ENCODE measurements at regions not wholly inside any gene's neighbourhood (a gene's known extent, or its start where the extent isn't known, plus 50 kb on each side); places are given as distances from the start of the nearest gene placed in this dataset.
A peak's percentile ranks its signal among the peaks of the same experiment; 100 is the strongest.

DNA sequence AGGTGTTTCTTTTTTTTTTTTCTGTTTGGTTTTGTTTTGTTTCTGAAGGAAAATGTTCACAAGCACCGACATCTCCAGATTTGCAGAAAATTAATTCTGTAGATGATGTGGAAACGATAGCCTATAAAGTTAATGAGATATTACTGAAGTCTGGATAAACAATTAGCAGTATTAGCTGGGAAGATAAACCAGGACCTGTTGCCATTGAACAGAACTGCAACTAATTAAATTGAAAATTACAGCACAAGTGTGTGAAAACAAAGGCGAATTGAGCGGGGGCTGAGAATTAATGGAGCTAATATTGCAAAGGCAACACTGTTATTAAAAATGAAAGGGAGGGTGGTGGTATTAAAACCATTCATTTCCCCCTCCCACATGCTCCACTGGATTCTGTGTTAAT is 107.5 kb upstream of the AJAP1 start:
- no peak for DNase-seq

DNA sequence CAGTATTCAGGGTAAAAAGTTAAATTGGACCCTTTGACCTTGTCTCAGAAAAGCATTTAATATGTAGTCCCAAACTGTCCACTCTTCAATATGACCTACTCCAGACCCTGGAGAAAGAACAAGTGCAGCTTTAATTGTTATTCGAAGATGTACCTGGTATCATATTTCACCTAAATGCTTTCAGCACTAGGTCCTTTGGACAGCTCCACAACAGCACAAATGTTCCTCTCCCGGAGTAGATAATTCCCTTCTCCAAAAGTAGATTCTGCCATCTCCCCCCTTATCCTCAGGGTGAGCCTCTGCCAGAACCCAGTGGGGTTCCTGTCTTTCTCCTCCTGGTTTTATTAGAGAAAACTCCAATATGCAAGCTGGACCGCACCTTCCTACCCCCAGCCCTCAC is 104.5 kb upstream of the AJAP1 start:
- peak; percentile 19 for DNase-seq

DNA sequence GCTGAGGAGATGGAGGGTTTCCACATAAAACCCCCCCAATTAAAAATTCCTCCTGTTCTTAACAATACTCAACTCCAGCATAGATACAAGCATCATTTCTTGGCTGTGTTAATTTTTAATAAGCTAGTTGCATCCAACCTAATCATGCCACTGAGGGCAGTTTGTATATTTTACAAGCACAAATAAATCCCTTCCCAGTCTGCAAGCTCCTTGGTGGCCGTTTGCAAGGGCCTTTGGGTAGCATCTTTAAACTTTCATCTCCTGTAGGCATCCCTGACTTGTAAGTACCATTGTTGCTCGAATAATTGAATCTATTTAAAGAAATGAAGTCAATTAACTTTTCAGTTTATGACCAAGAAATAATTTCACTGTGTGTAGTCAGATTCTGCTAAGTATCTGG is 103.5 kb upstream of the AJAP1 start:
- DNase-seq, result no peak

DNA sequence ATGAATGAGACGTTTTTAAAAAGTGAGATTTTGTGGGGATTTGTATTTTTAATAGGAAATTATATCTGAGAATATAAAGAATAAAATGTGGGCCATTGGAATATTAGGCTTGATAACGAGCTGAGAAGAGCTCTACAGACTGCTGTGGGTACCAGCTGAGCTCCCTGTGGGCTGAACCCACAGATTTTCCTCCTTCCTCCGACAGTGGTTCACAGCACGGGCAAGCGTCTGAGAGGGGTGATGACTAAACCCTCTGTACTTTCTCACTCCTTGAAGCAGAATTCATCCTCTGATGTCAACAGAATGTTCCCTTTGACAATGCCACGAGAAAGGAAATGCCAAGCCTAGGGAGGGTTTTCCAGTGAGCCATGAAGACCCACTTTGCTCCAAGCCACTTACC is 102.7 kb upstream of the AJAP1 start:
- no peak for DNase-seq

DNA sequence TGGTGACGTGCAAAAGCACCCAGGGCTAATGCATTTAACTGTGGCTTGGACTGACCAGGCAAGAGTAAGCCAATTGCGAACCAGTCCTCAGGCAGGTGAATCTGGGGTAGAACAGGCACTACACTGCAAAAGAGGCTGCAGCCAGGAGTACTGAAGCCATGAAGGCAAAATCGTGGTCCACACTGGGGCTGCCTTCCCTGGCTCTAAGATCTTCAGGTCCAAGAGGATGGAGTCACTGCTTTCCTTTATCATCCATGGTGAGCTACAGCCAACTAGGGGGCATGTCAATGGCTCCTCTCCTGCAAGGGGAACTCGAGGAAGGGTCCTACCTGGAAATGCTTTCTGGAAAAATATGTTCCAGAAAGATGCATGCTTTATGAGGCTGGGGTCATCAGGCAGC is 100.6 kb upstream of the AJAP1 start:
- DNase-seq, result no peak

DNA sequence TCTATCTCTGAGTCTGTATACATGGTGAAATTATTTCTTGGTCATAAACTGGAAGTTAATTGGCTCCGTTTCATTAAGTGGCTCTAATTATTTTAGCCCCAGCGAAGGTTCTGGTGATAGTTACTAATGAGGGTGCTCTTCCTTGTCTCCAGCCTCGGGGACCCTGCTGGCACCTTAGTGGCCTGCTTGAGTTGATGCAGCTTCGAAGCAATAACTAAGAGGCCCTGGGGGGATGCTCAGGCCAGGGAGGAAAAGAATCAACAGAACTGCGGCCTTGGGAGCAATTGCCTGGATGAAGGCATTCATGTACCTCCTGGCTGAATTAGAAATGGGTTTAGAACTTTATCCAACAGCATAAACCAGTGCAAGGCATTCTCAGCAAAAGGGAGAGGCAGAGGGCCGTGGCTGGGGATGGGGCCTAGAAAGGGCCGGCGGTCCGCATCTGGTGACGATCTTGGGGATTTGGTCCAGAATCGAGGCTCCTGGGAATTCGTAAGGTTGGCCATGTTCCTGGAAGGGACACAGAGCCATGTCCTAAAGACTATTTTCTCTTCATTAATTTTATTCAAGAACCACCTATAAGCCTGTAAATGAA is 100.0 kb upstream of the AJAP1 start:
- no peak for DNase-seq

DNA sequence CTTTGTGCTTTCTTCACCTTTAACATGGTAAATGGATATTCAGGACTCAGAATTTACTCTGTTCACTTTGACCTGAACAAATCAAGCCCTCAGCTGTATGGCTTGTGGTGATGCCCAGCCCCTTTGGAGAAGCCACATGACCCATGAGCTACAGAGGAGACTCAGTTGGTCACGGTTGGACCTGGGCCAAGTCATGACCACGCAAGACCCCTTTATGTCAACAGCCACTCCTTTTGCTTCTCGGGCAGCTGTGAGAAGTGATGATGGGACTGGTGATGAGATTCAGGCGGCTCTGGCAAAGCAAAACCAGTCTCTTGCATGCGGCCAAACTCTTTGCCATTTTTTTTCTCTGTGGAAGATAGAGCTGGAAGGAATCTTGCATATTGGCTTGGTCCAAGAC is 96.5 kb upstream of the AJAP1 start:
- DNase-seq, result no peak

DNA sequence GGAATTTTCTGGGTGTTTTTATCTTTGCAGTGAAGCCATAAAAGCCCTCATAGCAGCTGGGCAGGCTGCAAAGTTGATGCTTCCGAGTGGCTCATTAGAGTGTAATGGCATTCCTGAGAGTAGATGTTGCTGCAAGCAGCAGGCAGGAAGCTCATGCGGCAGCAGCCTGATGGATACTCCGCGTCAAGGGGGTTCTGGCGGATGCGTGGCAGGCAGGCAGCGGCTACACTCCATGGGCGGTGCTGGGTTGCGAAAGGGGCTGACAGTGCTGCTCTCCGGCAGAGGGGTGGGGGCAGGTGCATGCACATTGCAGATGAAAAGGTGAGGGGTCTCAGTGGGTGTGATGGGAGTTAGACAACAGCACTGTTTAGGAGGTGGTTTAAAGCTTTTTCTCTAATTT is 93.2 kb upstream of the AJAP1 start:
- DNase-seq, result peak; percentile 13

DNA sequence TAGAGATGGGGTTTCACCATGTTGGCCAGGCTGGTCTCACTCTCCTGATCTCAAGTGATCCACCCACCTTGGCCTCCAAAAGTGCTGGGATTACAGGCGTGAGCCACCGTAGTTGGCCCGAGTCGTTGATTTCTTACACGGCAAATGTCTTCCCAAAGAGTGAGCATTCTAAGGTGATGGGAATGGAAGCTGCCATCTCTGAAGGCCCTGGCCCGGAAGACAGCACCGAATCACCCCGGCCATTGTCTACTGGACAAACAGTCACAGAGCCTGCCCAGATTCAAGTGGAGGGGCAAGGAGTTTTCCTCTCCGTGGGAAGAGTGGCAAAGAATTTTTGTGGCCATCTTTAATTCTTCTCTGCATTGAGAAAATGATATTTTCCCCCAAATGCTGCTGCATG is 92.1 kb upstream of the AJAP1 start:
- DNase-seq, result no peak

DNA sequence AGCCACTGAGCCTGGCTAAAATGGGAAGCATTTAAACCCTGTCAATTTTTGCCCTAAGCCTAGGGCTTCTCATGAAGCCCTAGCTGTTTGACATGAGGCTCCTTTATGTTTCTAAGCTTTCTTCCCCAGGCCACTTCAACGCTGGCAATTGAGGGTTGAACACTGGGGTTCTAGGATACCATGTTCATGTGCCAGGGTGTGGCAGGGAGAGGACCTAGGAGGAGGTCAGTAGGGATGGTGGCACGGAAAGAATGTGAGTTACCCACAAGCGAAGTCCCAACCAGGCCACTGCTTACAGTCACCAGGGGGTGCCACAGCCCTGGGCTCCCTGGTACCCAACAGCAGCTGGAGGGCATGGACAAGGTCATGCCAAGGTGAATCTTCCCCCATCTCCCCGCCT is 90.8 kb upstream of the AJAP1 start:
- no peak for DNase-seq

DNA sequence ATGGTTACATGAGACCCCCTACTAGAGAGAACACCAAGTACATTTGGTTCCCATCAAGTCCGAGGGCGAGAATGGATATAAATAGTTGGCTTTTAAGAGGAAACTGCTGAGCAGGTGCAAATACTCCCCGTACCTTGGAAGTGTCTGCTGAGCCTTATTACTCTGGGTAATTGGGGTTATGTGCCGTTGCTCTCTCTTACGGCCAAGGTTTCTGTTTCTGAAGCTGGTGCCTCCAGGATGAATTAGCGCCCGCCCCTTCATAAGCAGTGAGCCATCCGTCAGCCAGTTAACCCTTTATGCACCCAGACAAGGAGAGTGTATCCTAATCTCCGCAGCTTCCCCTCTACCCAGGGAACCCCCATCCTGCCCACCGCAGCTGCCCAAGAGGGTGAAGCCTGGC is 90.4 kb upstream of the AJAP1 start:
- peak; percentile 24 for DNase-seq

DNA sequence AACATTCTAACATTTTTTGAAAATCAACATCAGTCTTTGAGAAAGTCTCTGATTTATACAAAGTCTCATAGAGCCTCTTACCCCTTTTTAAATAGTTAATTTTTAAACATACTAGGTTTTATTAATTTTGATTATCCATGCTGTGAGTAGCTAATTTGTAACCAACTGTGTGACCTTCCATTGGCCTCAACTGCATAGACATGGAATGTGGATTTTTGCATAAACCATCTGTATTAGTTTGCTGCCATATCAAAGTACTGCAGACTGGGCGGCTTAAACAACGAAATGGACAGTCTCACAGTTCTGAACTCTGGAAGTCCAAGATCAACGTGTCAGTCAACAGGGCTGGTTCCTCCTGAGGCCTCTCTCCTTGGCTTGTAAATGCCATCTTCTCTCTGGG is 89.2 kb upstream of the AJAP1 start:
- peak; percentile 7 for DNase-seq

DNA sequence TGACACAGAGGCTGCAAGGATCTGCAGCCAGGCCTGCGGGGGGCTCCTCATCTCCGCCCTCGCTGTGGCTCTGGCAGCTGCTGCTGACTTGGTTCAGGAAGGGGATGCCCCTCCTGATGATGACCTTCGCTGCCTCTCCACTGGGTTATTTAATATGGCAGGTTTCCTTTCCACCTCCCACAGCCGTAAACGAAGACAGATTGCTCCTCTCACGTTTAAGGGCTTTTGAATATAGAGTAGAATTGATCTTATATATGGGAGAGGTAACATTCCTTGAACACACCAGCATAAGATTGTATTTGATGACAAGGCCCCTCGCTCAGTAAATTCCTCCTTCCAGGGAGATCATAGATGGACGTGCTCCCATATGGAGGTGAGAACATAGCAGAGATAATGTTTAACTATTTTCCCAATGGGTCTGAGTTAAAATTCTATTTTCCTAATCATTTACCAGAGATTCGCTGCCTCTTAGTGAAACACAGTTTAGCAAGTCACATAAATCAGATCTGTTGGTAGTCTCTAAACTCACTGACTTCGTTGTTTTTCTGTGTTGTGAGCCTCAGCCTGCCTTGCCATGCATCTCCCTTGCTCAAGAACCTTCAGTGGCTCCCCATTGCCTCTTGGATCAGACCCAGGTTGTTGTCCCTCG is 88.5 kb upstream of the AJAP1 start:
- DNase-seq, result peak; percentile 30

DNA sequence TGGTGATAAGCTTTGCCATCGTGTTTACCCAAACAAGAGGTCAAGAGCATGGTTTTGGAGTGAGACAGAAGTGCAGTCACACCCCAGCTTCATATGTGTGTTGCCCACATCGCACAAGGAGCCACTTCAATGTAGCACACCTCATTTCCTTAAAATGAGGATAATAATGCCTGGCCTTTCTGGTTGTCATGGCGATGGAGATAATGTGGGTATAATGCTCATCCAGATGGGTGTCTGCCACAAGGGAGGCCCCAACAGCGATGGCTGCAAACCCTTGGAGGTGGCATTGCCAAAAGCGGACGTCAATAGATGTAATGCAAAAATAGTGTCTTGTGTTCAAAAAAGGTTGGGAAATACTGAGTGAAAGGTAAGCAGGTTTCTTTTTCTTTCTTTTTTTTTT is 83.1 kb upstream of the AJAP1 start:
- no peak for DNase-seq

DNA sequence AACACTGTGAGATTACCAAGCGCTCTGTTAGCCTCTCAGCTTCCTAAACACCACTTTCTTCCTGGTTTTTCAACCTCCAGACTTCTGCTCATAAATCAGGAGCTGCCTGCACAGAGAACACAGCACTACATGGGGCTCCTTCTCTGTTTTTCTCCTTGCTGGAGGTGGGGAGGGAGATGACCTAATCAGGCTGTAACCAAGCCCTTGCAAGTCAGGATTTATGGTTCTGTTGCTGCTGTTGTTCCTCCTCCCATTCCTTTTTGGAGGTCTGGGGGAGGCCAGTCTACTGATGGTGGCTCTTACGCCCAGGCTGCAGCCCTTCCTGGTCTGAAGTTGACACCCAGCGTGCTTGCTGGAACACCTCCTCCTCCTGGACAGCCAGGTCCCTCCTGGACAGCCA is 80.9 kb upstream of the AJAP1 start:
- peak; percentile 10 for DNase-seq

DNA sequence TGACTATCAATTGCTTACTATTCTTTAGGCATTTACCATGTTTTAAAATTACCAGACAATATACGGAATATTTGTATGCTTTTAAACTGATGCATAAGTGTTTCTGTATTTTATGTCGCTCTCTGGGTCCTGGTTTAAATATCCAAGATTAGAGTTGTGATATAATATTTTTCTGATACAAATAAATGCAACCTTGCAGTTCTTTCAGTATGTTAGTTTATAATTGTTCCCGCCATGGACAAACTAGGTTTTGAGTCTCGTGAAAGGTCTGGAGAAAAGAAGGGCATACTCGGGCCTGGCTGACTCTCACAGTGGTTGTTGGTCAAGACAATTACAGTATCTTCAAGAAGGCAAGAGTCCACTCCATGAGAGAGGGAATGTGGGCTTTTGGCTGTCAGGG is 72.6 kb upstream of the AJAP1 start:
- no peak for DNase-seq

DNA sequence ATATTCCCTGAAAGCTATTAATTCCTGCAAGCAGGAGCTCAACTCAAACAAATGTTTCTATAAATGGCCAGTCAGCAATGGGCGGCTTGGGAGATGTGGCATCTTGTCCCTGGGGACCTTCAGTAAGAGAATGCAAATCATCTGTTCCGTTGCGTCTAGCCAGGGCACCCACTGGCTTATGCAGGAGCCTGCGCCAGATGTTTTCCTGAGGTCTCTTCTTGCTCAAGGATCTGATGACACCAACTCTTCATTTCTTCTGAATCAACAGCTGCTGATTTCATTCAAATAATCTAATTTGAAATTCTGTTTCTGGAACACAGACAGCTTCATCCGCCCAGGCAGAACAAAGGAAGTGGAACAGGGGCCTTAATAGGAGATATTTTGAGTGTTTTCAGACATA is 70.0 kb upstream of the AJAP1 start:
- no peak for DNase-seq

DNA sequence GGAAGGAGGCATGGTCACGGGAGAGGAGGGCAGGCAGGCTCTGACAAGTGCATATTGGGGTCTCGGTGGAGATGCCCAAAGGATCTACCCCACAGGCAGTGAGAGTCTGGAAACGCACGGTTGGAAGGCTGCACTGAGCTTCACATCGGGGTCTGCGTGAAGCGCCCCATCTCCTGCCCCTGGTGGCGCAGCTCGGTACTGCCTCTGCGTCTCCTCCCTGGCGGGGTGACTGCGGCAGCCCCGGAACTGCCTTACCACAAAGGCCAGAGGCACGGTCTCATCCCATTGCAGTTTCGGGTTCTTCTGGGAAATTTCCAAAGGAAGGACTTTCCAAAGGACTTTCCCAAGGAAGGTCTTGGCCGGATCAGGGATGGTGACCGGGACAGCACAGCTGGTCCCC is 69.2 kb upstream of the AJAP1 start:
- DNase-seq, result no peak

DNA sequence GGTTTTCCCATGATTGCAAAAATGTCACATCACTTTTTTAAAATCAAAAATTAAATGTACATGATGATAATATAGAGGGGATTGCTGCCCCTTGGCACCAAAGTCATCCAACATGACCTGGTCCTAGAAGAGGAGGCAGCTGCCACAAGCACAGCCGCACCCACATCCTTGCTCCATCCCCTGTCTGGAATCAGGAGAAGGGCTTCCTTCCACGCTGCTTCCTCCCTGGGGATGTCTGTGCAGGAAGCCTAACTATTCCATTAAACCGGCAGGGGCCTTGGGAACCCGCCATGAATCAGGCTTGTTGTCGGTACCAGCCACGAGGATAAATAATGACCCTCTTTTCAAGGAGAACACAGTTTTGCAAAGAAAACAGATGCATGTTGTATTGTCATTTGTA is 68.7 kb upstream of the AJAP1 start:
- DNase-seq, result no peak

DNA sequence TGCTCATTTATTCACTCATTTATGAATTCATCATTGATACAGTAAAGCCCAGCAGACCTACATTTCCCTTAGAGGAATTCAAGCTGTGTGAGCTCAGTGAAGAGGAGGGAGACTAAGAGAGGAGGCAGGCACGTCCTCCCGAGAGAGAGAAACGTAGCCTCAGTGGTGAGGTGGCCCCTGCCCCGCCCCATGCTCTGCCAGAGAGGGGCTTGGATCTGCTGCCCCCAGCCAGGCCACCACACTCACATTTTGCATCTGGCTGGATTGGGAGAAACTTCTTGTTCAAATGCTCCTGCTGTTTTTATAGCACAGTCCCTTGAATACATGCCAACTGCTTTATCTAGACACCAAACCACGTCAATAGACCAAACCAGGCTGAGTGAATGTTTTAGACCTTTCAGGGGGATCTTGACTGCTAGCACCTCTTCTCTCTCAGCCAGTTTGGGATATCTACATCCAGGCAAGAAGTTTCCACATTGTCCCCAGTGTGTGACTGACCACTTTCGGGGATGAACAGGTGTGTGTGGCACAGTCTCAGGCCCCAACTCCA is 67.7 kb upstream of the AJAP1 start:
- DNase-seq, result no peak

DNA sequence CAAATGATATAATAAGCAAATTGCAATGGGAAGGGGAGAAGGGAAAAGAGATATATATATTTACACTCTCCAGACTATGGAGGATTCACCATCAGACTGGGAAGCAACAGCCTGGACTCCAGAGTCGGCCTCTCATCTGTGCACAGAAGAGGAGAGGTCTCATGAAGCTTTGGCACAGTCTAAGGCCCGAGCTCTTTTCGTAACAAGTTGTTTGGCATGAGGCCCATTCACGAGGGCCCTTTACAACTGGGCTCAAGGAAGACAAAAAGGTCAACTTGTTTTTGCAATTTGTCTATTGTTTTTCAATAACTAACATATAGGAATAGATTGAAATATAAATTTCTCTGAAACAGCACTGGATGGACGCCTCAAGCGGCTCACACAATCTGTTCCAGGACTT is 66.7 kb upstream of the AJAP1 start:
- no peak for DNase-seq

DNA sequence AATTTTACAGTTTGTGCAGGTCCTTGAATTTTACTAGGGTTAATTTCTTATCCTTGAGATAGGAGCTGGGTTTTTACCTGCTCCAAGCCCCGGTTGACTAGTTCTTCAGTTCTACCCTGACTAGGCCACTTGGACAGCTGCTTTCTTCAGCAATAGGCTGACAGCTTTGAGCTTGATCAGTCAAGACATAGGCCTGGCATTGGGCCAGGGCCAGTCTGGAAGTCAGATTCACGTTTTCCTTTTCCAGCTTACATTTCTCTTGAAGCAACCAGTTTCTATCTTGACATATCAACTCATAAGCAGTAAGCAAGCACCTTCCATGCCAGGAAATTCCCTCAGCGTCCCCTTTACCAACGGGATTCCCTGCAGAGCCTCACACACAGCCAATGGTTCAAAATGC is 63.7 kb upstream of the AJAP1 start:
- no peak for DNase-seq

DNA sequence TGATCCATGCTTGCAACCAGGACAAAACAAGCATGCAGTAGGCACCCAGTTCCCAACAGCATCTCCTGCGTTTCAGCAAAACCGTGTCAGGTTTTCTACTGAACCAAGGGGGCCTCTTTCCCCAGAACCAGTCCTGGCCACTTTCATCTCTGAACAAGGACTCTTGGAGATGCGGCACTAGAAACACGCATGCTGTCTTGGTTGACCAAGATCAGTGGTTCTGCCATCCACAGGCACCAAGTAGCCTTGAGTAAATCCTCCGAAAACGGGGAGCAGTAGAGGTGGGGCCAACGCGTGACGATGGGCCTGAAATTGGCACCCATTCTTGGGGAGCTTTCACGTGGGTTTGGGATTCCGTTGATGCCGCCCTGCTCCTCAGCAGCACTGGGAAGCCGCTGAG is 62.5 kb upstream of the AJAP1 start:
- no peak for DNase-seq

DNA sequence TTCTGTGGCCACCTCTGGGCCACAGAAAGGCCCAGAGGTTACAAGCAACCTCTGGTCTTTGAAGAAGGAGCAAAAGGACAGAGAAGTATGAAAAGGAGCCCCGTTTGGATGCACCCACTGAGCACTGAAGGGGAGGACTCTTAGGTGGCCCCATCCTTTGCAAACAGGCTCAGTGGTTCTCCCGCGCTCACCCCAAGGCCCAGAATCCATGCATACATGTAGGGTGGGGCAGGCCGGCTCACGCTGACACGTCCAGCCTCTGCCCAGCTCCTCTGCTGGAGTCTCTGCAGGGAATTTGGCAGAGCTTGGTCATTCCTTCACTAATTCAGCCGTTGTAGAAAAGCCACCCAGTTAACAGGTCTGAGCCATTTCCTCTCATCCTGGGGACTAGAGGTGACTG is 61.3 kb upstream of the AJAP1 start:
- no peak for DNase-seq

All from right kidney (tissue), 1 donor.